Osteoblast (primary cell): ENCODE measurements at regions not wholly inside any gene's neighbourhood (a gene's known extent, or its start where the extent isn't known, plus 50 kb on each side); places are given as distances from the start of the nearest gene placed in this dataset.

ENCODE experiments used
- DNase-seq: peaks from one replicate; pipeline ENCODE4 v3.0.0; 2011; ENCODE audit warnings: low spot score, mixed read lengths; ENCODE audit not compliant: insufficient read length; ENCODE audit errors: missing footprints
- H2AFZ ChIP-seq: 2 replicates; pipeline ENCODE4 v1.6.0; 2011; ENCODE audit warnings: mild to moderate bottlenecking, low read length
- H3K27ac ChIP-seq: 2 replicates; pipeline ENCODE4 v1.5.1; 2011; ENCODE audit warnings: mild to moderate bottlenecking, low read depth, low read length, moderate library complexity
- H3K27me3 ChIP-seq: 2 replicates; pipeline ENCODE4 v1.6.0; 2012; ENCODE audit warnings: mild to moderate bottlenecking, control low read depth, inconsistent platforms, low read length, moderate library complexity; ENCODE audit not compliant: insufficient read depth
- H3K36me3 ChIP-seq: 2 replicates; pipeline ENCODE4 v1.5.1; 2011; ENCODE audit warnings: mild to moderate bottlenecking, low read length, control low read depth, moderate library complexity; ENCODE audit not compliant: insufficient read depth
- H3K4me1 ChIP-seq: 2 replicates; pipeline ENCODE4 v1.5.1; 2011; ENCODE audit warnings: mild to moderate bottlenecking, low read length, control low read depth, moderate library complexity; ENCODE audit not compliant: insufficient read depth
- H3K4me2 ChIP-seq: 2 replicates; pipeline ENCODE4 v1.6.0; 2011; ENCODE audit warnings: mild to moderate bottlenecking, low read length; ENCODE audit not compliant: insufficient read depth
- H3K4me3 ChIP-seq: fragments of 200-600 bp; sonication (generic); 3 replicates; pipeline ENCODE4 v1.5.1; 2012; ENCODE audit warnings: mild to moderate bottlenecking, low read length, inconsistent platforms; ENCODE audit not compliant: insufficient read depth
- H3K79me2 ChIP-seq: 2 replicates; pipeline ENCODE4 v1.6.0; 2012; ENCODE audit warnings: mild to moderate bottlenecking, low read length, control low read depth, inconsistent platforms; ENCODE audit not compliant: insufficient read depth
- H3K9me3 ChIP-seq: 2 replicates; pipeline ENCODE4 v1.5.1; 2011; ENCODE audit warnings: low read depth, low read length, control low read depth
- H4K20me1 ChIP-seq: 2 replicates; pipeline ENCODE4 v1.6.0; 2012; ENCODE audit warnings: mild to moderate bottlenecking, low read length, control low read depth; ENCODE audit not compliant: insufficient read depth
- CTCF ChIP-seq: IDR thresholded peaks from 2 replicates; pipeline ENCODE4 v1.5.1; 2011; ENCODE audit warnings: mild to moderate bottlenecking, low read depth, low read length, moderate library complexity; ENCODE audit errors: extremely low read depth

GRCh38 chr2:234842753-234843152, 109.1 kb upstream of the SH3BP4 start:
- Histone ChIP-seq H3K4me2 (no peak overlapping the region), H2AFZ (no peak overlapping the region), H3K27ac (no peak overlapping the region), H3K79me2 (no peaks in the 10 kb centered on the region), H3K36me3 (no peaks in the 10 kb centered on the region), H3K4me1 (peaks cover 15% of the 10 kb centered on the region), H4K20me1 (no peaks in the 10 kb centered on the region), H3K9me3 (no peaks in the 10 kb centered on the region), H3K4me3 (no peak overlapping the region), H3K27me3 (no peaks in the 10 kb centered on the region)
- TF ChIP-seq CTCF = no peak
- DNase-seq = no peak

GRCh38 chr2:234841321-234842015, 110.3 kb upstream of the SH3BP4 start:
- Histone ChIP-seq H3K4me1 (peaks cover 15% of the 10 kb centered on the region), H3K9me3 (no peaks in the 10 kb centered on the region), H2AFZ (no peak overlapping the region), H3K27ac (no peak overlapping the region), H3K79me2 (no peaks in the 10 kb centered on the region), H3K36me3 (no peaks in the 10 kb centered on the region), H3K27me3 (no peaks in the 10 kb centered on the region), H3K4me3 (no peak overlapping the region), H4K20me1 (no peaks in the 10 kb centered on the region), H3K4me2 (no peak overlapping the region)
- DNase-seq = no peak
- no peak for TF ChIP-seq CTCF

GRCh38 chr2:234840336-234840735, 111.5 kb upstream of the SH3BP4 start:
- TF ChIP-seq CTCF = no peak
- Histone ChIP-seq H3K4me2 (peak overlapping the region; percentile 49), H3K9me3 (no peaks in the 10 kb centered on the region), H3K36me3 (no peaks in the 10 kb centered on the region), H2AFZ (no peak overlapping the region), H3K27ac (no peak overlapping the region), H3K27me3 (no peaks in the 10 kb centered on the region), H3K4me1 (peaks cover 15% of the 10 kb centered on the region), H3K4me3 (no peak overlapping the region), H3K79me2 (no peaks in the 10 kb centered on the region), H4K20me1 (no peaks in the 10 kb centered on the region)
- peak; percentile 84 for DNase-seq

GRCh38 chr2:234839285-234839684, 112.5 kb upstream of the SH3BP4 start:
- no peaks in the 10 kb centered on the region for H4K20me1 ChIP-seq
- peaks cover 15% of the 10 kb centered on the region for H3K4me1 ChIP-seq
- no peaks in the 10 kb centered on the region for H3K27me3 ChIP-seq
- H3K36me3 ChIP-seq = no peaks in the 10 kb centered on the region
- H3K27ac ChIP-seq = no peak overlapping the region
- H3K4me2 ChIP-seq = no peak overlapping the region
- TF ChIP-seq CTCF = no peak
- H3K4me3 ChIP-seq = no peak overlapping the region
- H2AFZ ChIP-seq = no peak overlapping the region
- no peak for DNase-seq
- no peaks in the 10 kb centered on the region for H3K79me2 ChIP-seq
- no peaks in the 10 kb centered on the region for H3K9me3 ChIP-seq
